WTC11 (cell line): ENCODE measurements at regions not wholly inside any gene's neighbourhood (a gene's known extent, or its start where the extent isn't known, plus 50 kb on each side); places are given as distances from the start of the nearest gene placed in this dataset.

Experiments
- ATF6 ChIP-seq: sonication (generic); formaldehyde crosslinking; IDR thresholded peaks from 2 replicates; pipeline ENCODE4 v1.8.1; 2023; ENCODE audit warnings: mild to moderate bottlenecking, missing genetic modification reagents
- NR1H2 ChIP-seq: sonication (generic); formaldehyde crosslinking; IDR thresholded peaks from 2 replicates; pipeline ENCODE4 v1.9.0; 2021; ENCODE audit warnings: mild to moderate bottlenecking, moderate library complexity, missing genetic modification reagents

- no peak for TF ChIP-seq ATF6 (CRISPR knock-in tag)
- TF ChIP-seq NR1H2 (CRISPR knock-in tag), result no peak
Measured at GRCh38 chr13:80486402-80486801, 145.5 kb upstream of the SPRY2 start.
